Astrocyte of the cerebellum (primary cell): ENCODE measurements at regions not wholly inside any gene's neighbourhood (a gene's known extent, or its start where the extent isn't known, plus 50 kb on each side); places are given as distances from the start of the nearest gene placed in this dataset.

Experiments
- DNase-seq: peaks from one replicate; pipeline ENCODE4 v3.0.0-alpha.2; 2011; ENCODE audit warnings: low read depth
- H3K4me3 ChIP-seq: 2 replicates; pipeline ENCODE4 v1.5.1; 2011; ENCODE audit warnings: mild to moderate bottlenecking, low read depth, low read length, moderate library complexity
- CTCF ChIP-seq: IDR thresholded peaks from 2 replicates; pipeline ENCODE4 v1.5.1; 2012; ENCODE audit warnings: low read length, low read depth, moderate library complexity, mild to moderate bottlenecking; ENCODE audit errors: missing control alignments
- in situ Hi-C: cut with HindIII; loops from 2 replicates; pipeline ENCODE4 v1.10.0; 2017; ENCODE audit warnings: low sequenced_read_pairs

- in situ Hi-C loops, result no loop called here
- H3K4me3 ChIP-seq, result no peak overlapping the region
- no peak for DNase-seq
- no peak for TF ChIP-seq CTCF
These were observed 56.8 kb upstream of the SPATA12 start for GRCh38 chr3:57003676-57004075.

DNA sequence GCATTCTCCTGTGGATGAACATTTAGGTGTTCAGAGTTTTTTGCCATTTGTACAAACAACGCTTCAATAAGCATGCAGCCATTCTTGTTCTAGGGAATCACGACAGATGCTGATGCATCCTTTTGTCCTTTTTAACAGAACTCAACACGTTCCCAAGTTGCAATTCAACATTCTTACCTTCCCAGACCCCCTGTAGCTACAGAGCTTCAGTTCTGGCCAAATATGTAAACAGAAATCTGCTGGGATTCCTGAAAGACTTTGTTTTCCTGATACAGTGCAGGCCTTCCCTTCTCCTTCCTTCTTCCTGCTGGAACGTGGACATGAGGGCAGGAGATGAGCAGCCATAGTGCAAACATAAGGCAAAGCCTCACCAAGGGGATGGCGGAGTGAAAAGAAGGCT, 59.1 kb upstream of the SPATA12 start:
- no peak overlapping the region for H3K4me3 ChIP-seq
- DNase-seq, result no peak
- in situ Hi-C loops, result no loop called here
- no peak for TF ChIP-seq CTCF

- no peak overlapping the region for H3K4me3 ChIP-seq
- in situ Hi-C loops, result no loop called here
- no peak for DNase-seq
- no peak for TF ChIP-seq CTCF
These were observed 60.5 kb upstream of the SPATA12 start for GRCh38 chr3:57000012-57000411.

DNA sequence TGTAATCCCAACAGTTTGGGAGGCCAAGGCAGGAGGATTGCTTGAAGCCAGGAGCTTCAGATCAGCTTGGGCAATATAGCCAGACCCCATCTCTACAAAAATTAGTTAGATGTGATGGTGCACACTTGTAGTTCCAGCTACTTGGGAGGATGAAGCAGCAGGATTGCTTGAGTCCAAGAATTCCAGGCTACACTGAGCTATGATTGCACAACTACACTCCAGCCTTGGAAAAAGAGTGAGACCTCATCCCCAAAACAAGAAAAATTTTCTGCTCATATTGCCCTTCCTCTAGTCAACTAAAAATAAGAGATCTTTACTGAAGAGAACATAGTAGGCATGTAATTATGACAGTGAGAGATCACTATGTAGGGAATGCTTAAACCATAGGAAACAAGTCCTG, 60.9 kb upstream of the SPATA12 start:
- in situ Hi-C loops, result loop anchor here (5.0 to 25.0 kb wide), 2 partner anchors 83 to 287 kb away; no protein-coding TSS in a partner anchor
- TF ChIP-seq CTCF, result no peak
- no peak for DNase-seq
- no peak overlapping the region for H3K4me3 ChIP-seq

DNA sequence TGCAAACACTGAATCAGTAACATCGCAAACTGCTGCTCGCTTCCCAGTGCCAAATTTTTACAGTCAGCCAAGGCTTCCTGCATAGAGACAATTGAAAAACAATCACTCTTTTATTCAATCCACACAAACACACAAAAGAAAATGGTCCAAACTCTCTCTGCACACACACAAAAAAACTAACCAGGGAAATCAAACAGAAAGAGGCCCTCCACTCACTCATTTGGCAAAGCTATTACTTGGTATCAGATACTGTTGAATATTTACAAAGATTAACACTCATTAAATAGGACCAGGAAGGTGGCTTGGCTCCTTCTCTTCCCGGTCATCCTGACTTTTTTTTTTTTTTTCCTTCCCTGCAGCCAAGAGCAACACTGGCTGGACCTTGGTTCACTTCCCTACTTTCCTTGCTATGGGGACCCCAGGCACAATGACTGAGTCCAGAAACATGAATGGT, 62.4 kb upstream of the SPATA12 start:
- in situ Hi-C loops, result loop anchor here (5.0 to 25.0 kb wide), 2 partner anchors 84 to 286 kb away; no protein-coding TSS in a partner anchor
- H3K4me3 ChIP-seq, result no peak overlapping the region
- no peak for TF ChIP-seq CTCF
- DNase-seq, result no peak

- in situ Hi-C loops, result loop anchor here (5.0 to 25.0 kb wide), 2 partner anchors 85 to 285 kb away; no protein-coding TSS in a partner anchor
- no peak for DNase-seq
- H3K4me3 ChIP-seq, result no peak overlapping the region
- TF ChIP-seq CTCF, result no peak
These were observed 62.8 kb upstream of the SPATA12 start for GRCh38 chr3:56997675-56998074.
